ENCODE measurements at regions not wholly inside any gene's neighbourhood (a gene's known extent, or its start where the extent isn't known, plus 50 kb on each side); places are given as distances from the start of the nearest gene placed in this dataset.

GRCh38 chr2:238655198-238655860, 192.6 kb upstream of the TWIST2 start:
- Histone ChIP-seq H3K9me3 (no peaks in the 10 kb centered on the region), H3K36me3 (no peaks in the 10 kb centered on the region), H3K27ac (no peak overlapping the region), H3K4me3 (no peak overlapping the region), H3K4me1 (ENCODE audit: insufficient read depth) (no peaks in the 10 kb centered on the region), H3K27me3 (no peaks in the 10 kb centered on the region)
- DNase-seq = no peak
- 58 to 72% (median 60%) methylated on average over 7 of the region's 7 CpGs for WGBS, 3 donors
- intact Hi-C loops (cut with DNase I) = no loop called here
- no peak for TF ChIP-seq CTCF (IDR thresholded peaks at IDR 0.05)
- TF ChIP-seq POLR2A (IDR thresholded peaks at IDR 0.05) = no peak
- no peak for TF ChIP-seq EP300 (IDR thresholded peaks at IDR 0.05)

- H3K36me3 ChIP-seq = no peaks in the 10 kb centered on the region
- intact Hi-C loops (cut with DNase I) = no loop called here
- no peak overlapping the region for H3K27ac ChIP-seq
- no peaks in the 10 kb centered on the region for H3K27me3 ChIP-seq
- TF ChIP-seq POLR2A (IDR thresholded peaks at IDR 0.05) (no peak), EP300 (IDR thresholded peaks at IDR 0.05) (no peak), CTCF (IDR thresholded peaks at IDR 0.05) (no peak)
- WGBS, 3 donors = 60 to 88% (median 64%) methylated on average over 8 of the region's 8 CpGs
- no peak for DNase-seq
- no peaks in the 10 kb centered on the region for H3K9me3 ChIP-seq
- H3K4me3 ChIP-seq = no peak overlapping the region
- H3K4me1 ChIP-seq (ENCODE audit: insufficient read depth) = no peaks in the 10 kb centered on the region
These were observed 191.7 kb upstream of the TWIST2 start for GRCh38 chr2:238655974-238656722.

GRCh38 chr2:238657132-238658053, 190.5 kb upstream of the TWIST2 start:
- intact Hi-C loops (cut with DNase I) = no loop called here
- no peak for TF ChIP-seq EP300 (IDR thresholded peaks at IDR 0.05)
- no peak for TF ChIP-seq CTCF (IDR thresholded peaks at IDR 0.05)
- TF ChIP-seq POLR2A (IDR thresholded peaks at IDR 0.05) = no peak
- Histone ChIP-seq H3K27ac (no peak overlapping the region), H3K27me3 (no peaks in the 10 kb centered on the region), H3K9me3 (no peaks in the 10 kb centered on the region), H3K4me1 (ENCODE audit: insufficient read depth) (no peaks in the 10 kb centered on the region), H3K4me3 (no peak overlapping the region), H3K36me3 (no peaks in the 10 kb centered on the region)
- DNase-seq = no peak
- 64 to 68% (median 68%) methylated on average over 12 of the region's 12 CpGs for WGBS, 3 donors

GRCh38 chr2:238658054-238658407, 189.9 kb upstream of the TWIST2 start:
- intact Hi-C loops (cut with DNase I) = no loop called here
- DNase-seq = no peak
- Histone ChIP-seq H3K27ac (no peak overlapping the region), H3K9me3 (no peaks in the 10 kb centered on the region), H3K4me1 (ENCODE audit: insufficient read depth) (no peaks in the 10 kb centered on the region), H3K27me3 (no peaks in the 10 kb centered on the region), H3K4me3 (no peak overlapping the region), H3K36me3 (no peaks in the 10 kb centered on the region)
- 92 to 95% (median 94%) methylated on average over 7 of the region's 7 CpGs for WGBS, 3 donors
- TF ChIP-seq CTCF (IDR thresholded peaks at IDR 0.05) (no peak), EP300 (IDR thresholded peaks at IDR 0.05) (no peak), POLR2A (IDR thresholded peaks at IDR 0.05) (no peak)

Data from ovary (tissue), 7 donors.